ENCODE measurements at regions not wholly inside any gene's neighbourhood (a gene's known extent, or its start where the extent isn't known, plus 50 kb on each side); places are given as distances from the start of the nearest gene placed in this dataset.

GRCh38 chr3:159672728-159673688, 315.6 kb upstream of the IL12A start:
- TF ChIP-seq SMC3 (conservative IDR thresholded peaks at IDR 0.05; ENCODE audit: poor library complexity) = no peak
- TF ChIP-seq EZH2 (IDR thresholded peaks at IDR 0.05; ENCODE audit: borderline replicate concordance, insufficient read depth, low read length, poor library complexity, severe bottlenecking) = no peak
- TF ChIP-seq, protein P1, sequence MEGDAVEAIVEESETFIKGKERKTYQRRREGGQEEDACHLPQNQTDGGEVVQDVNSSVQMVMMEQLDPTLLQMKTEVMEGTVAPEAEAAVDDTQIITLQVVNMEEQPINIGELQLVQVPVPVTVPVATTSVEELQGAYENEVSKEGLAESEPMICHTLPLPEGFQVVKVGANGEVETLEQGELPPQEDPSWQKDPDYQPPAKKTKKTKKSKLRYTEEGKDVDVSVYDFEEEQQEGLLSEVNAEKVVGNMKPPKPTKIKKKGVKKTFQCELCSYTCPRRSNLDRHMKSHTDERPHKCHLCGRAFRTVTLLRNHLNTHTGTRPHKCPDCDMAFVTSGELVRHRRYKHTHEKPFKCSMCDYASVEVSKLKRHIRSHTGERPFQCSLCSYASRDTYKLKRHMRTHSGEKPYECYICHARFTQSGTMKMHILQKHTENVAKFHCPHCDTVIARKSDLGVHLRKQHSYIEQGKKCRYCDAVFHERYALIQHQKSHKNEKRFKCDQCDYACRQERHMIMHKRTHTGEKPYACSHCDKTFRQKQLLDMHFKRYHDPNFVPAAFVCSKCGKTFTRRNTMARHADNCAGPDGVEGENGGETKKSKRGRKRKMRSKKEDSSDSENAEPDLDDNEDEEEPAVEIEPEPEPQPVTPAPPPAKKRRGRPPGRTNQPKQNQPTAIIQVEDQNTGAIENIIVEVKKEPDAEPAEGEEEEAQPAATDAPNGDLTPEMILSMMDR (IDR thresholded peaks at IDR 0.05; ENCODE audit: poor library complexity, severe bottlenecking) = no peak
- no peak for TF ChIP-seq MXI1 (conservative IDR thresholded peaks at IDR 0.05; ENCODE audit: poor library complexity, severe bottlenecking)
- TF ChIP-seq, protein P2, sequence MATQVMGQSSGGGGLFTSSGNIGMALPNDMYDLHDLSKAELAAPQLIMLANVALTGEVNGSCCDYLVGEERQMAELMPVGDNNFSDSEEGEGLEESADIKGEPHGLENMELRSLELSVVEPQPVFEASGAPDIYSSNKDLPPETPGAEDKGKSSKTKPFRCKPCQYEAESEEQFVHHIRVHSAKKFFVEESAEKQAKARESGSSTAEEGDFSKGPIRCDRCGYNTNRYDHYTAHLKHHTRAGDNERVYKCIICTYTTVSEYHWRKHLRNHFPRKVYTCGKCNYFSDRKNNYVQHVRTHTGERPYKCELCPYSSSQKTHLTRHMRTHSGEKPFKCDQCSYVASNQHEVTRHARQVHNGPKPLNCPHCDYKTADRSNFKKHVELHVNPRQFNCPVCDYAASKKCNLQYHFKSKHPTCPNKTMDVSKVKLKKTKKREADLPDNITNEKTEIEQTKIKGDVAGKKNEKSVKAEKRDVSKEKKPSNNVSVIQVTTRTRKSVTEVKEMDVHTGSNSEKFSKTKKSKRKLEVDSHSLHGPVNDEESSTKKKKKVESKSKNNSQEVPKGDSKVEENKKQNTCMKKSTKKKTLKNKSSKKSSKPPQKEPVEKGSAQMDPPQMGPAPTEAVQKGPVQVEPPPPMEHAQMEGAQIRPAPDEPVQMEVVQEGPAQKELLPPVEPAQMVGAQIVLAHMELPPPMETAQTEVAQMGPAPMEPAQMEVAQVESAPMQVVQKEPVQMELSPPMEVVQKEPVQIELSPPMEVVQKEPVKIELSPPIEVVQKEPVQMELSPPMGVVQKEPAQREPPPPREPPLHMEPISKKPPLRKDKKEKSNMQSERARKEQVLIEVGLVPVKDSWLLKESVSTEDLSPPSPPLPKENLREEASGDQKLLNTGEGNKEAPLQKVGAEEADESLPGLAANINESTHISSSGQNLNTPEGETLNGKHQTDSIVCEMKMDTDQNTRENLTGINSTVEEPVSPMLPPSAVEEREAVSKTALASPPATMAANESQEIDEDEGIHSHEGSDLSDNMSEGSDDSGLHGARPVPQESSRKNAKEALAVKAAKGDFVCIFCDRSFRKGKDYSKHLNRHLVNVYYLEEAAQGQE (IDR thresholded peaks at IDR 0.05; ENCODE audit: borderline replicate concordance) = no peak
- TF ChIP-seq POLR2AphosphoS5 (IDR thresholded peaks at IDR 0.05) = no peak

Data from neural cell (in vitro differentiated cells).